Kidney glomerular epithelial cell (primary cell): ENCODE measurements at regions not wholly inside any gene's neighbourhood (a gene's known extent, or its start where the extent isn't known, plus 50 kb on each side); places are given as distances from the start of the nearest gene placed in this dataset.

ENCODE experiments used
- DNase-seq: peaks from one replicate; lab custom pipeline; 2025; lab: John Stamatoyannopoulos, UW

GRCh38 chr22:48658246-48658645 lies 1169.4 kb downstream of the BRD1 start:
- no peak for DNase-seq

DNA sequence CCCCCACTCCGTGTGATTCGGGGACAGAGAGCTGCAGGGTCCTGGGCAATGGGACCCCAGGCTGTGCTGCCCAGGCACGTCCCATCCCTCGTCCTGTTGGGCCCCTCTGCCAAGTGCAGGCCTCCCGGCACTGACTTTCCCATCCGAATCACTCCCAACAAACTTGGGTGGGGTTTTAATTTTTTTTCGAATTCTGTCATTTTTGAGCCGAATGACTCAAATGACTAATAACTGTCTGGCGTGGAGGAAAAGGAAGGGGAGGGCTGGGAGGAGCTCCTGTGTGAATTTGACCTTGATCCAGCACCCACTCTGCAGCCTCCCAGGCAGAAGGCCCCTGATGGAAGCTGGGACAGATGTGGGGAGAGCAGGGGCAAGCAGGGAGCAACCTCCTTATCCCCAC lies 1173.2 kb downstream of the BRD1 start:
- no peak for DNase-seq

DNA sequence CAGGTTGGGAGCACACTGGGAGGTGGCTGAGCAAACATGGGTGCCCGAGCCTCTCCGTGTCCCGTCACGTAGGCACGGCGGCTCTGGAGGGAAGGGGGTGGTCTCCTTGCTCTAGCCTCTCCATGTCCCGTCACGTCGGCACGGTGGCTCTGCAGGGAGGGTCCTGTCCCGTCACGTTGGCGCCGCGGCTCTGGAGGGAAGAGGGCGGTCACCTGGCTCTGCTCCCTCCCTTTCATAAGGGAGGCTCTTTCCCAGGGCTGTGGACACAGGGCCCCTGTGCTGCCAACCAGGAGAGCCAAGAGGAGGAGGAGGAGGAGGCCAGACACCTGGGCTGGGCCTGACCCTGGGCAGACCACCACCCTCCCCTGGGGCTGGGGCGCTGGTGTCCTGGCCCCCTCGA lies 1173.7 kb downstream of the BRD1 start:
- no peak for DNase-seq

DNA sequence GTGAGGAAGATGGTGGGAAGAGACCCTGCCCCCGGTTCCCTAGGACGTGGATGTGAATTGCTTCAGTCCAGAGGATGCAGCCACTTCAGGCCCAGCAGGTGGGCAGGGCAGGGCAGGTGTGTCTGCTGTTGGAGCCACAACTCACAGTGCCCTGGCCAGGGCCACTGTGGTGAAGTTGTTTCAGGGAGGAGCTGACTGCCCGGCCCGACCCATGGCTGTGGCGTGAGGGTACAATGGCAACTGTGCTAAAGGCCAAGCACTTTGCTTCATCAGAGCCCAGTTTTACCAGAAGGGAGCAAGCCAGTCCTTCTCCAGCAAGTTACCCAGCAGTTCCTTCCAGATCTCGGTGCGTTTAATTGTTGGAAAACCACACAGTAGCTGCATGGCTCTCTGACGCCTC lies 1174.4 kb downstream of the BRD1 start:
- no peak for DNase-seq

DNA sequence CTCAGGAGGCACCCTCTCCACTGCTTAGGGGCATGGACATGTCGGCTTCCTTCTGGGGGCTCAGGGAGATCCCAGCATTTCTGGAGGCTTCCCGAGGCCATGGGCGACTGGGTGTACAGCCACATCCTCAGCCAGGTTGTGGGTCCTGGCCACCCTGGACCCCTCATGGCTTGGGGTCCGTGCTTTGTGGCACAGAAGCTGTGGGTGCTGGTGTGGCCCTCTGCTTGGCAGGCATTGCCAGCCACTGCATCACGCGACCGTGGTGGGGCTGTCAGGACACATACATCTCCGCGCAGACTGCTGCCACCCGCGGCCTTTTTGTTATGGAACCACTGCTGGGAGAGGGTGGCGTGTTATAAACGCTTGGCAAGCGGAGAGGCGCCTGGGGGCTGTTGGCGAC lies 1174.9 kb downstream of the BRD1 start:
- DNase-seq = no peak

DNA sequence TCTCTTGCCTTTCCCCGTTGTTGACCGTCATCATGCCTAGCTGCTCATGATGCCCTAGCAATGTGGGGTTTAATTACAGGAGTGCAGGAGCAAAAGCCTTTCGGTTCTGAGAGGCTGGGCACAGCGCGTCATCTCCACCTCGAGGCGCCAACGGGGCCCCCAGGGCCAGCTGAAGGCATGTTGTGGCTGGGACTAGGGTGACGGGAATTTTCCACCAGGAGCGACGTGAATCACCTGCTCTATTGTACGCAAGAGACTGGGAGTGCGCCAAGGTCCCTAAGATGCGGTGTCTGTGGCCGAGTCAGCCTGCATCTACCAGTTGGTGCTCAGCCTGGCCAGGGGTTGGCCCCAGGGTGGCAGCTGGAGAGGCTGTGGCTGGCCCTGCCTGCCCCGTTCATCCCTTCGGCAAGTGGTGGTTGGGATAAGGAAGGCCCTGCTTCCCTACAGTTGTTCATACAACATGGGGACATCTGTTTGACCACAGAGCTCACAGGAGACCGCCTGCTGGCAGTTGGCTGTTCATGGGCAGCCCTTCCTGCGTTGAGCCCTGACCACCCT lies 1175.6 kb downstream of the BRD1 start:
- DNase-seq = no peak

DNA sequence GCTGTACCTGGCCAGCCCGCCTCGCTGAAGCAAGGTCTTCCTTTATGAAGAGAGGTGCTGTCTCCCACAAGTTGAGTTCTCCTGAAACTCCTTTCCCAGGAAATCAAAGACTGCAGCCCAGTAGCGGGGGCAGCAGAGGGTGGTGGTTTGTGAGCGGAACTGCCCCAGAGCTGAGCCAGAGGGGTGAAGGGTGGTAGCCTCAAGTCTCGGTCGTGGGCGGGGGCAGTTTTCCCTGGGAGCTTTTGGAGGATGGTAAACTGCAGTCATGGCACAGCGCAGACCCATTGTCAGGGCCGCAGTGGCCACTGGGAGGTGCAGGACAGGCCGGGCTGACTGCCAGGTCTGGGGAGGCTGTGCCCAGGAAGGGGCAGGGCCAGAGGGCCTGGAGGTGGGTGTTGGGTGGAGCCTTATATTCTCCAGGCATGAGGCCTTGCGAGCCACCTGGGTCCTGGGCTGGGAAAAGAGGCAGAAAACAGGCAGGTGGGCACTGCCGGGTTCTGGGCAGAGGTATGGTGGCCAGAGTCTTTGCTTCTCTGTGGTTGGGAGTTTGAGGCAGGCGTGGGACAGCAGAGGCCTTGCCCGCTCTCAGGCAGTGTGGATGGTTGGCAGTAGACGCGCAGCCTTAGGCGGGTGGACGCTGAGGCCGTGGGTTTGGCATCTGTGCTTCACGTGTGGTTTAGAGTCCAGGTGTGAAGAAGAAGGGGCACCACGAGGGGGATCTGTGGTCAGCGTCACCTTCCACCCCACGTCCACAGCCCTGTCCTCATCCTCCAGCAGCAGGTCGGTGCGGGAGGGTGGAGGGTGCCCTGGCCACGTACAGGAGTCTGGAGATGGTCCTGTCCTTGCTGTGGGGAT lies 1176.4 kb downstream of the BRD1 start:
- no peak for DNase-seq

- DNase-seq = no peak
Observed at GRCh38 chr22:48650323-48651035, 1177.2 kb downstream of the BRD1 start.

DNA sequence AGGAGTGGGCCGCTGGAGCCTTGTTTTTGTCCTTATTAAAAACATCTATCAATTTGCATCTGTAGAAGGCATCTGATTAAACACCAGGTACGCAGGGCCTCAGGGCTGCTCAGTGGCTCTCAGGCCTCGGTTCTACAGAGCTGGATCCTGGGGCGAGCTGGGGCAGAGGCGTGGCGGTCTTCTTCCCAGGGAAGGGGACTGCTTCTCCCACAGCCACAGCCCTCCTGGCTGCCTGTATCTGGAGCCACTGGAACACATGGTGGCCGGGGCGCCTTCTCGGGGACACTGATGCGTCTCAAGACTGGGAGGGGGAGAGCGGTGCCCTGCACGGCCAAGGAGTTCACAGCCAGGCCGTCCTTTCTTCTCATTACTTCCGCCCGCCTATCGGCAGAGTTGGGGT lies 1178.2 kb downstream of the BRD1 start:
- DNase-seq = no peak

- DNase-seq = no peak
Observed at GRCh38 chr22:48649031-48649430, 1178.6 kb downstream of the BRD1 start.

DNA sequence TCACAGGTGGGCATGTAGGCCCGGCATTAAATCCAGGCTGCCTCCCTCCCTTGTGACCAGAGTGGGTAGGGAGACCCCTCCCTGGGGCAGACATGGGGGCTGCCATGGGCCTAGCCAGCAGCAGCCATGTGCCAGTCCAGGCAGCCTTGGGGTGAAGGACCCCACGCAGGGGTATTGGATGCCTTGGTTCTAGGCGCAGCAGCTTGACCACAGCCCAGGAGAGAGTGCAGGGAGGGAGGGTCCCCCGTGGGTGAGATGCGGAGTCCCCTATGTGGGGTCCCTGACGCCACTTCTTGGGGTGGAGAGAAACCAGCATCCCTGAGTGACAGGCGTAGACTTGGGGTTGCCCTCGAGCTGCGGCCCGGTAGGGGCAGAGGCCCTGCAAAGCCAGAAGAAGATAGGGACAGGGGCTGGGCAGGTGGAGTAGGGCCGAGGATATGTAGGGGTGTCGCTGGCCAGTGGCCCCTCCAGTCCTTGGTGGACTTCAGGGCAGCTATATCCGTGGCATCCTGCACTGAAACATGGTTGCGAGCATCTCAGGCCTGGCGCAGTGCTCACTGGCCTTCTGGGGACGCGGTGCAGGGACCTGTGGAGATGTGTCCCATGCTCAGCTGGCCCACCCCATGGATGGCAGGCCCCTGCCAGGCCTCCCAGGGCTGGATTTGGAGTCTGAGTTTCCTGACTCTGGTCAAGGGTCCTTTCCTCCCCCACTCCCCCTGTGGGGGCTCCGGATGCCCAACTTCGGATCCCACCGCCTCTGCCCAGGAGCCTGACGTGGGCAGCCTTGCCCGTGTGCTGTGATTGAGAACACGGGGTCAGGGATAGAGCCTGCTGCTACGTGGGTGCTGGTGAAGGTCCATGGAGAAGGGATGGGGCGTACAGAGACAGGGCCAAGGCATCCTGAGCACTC lies 1179.8 kb downstream of the BRD1 start:
- DNase-seq = no peak

DNA sequence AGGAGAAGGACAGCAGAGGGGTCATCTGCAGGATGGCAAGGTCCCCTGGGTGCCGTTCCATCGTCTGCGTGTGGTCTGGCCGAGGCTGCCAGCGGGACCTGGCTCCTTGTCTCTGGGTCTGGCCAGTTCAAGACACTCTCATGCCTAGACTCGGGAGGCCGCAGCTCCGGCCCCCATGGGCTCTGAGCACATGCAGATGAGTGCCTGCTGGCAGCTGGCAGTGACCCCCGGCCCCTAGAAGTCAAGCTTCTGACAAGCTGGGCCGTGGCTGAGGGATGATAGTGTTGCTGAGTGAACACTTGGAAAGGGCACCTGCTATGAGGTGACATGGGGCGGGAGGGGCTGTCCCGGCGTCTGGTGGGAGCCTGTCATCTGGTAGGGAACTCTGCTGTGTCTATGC lies 1180.6 kb downstream of the BRD1 start:
- no peak for DNase-seq

GRCh38 chr22:48646216-48646925 lies 1181.3 kb downstream of the BRD1 start:
- no peak for DNase-seq

DNA sequence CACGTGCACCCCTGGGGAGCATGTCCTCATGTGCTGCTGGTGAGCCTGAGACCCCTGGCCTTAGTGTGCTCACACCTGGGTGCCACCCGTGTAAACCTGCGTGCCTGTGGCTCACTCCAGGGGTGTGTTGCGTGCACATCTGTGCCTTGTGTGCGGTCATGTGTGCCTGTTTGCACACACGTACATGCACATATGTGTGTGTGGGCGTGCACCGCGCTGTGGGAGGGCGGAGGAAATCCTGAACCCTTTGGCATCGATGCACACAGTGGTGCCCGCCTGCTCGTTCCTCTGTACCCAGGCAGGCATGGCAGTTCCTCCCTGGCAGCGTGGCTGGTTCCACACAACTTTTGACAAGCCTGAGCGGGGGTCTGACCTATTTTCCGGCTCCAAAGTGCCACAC lies 1181.9 kb downstream of the BRD1 start:
- DNase-seq = no peak

GRCh38 chr22:48644997-48645396 lies 1182.7 kb downstream of the BRD1 start:
- no peak for DNase-seq

DNA sequence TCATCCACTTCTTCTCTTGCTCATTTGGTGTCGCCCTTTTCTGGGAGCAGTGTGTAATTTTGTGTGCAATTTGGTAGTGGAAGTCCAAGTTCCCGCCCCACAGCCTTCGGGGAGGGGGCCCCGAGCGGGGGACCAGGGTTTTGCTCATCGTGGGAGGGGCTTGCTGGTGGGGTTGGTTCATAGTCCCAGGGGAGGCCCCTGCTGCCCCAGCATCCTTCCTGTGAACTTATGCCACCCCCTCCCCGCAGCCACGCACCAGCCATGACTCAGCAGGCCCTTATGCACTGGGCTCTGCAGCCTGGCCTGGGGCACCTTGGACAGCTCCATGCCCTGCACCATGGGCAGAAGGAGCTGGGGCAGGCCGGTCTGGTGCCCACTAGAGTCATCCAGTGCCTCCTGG lies 1183.6 kb downstream of the BRD1 start:
- DNase-seq = no peak

DNA sequence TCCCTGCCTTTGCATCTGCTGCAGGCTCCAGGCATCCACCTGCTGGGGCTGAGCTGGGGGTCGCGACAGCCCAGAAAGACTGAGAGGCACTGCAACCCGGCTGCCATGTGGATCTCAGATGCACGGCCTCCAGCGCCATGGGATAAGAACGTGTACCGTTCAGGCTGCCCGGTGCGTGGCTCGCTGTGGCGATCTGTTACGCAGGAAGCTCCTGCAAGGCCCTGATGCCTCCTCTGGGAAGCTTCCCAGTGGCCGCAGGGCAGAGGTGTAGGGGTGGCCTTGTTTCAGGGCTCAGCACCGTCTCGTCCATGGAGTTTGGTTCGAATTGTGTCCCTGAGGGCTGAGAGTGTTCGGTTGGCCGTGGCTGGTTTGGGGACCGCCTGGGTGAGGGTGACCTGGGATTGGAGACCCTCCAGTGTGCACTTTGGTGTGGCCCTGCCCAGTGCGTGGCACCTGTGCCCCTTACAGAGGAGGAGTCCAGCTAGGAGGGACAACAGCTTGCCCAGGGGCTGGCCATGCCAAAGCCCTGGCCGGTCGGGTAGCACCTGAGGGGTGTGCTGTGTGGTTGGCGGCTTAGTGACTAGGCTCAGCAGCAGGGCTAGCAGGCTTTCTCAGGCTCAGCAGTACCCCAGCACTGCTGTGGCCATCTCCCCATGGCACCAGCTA lies 1184.5 kb downstream of the BRD1 start:
- no peak for DNase-seq

DNA sequence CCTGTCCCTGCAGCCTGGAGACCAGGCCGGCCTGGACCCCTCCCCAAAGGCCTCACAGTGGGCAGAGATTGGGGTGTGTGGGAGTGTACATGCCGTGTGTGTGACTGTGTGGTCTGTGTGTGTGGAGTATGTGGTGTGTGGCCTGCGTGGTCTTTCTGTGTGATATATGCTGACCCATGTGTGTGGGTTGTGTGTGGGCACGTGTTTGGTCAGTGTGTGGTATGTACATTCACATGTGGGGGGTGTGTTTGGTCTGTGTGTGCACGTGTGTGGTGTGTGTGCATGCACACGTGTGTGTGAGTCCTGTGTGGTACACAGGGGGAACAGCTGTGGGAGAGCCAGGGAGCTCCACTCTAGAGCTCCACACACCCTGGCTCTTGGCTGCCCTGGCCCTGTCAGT lies 1185.1 kb downstream of the BRD1 start:
- no peak for DNase-seq

DNA sequence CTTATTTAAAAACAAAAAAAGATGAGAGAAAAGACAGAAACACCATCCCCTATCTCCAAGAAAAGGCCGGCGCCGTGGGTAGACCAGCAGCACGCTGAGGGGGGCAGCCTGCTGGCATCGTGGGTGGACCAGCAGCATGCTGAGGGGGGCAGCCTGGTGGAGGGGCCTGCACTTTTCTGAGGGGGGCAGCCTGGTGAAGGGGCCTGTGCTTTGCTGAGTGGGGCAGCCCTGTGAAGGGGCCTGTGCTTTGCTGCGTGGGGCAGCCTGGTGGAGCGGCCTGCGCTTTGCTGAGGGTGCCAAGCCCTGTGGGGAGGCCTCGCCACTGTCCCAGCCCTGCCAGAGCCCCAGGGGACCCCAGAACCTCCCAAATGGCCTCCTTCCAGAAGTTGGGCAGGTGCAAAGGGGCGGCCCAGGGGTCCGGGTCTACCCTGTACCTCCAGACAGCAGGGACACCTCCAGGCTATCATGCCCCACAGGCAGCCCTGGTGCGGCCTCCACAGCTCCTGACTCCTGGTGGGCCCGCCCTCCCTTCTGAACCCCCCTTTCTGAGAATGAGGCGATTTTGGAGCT lies 1185.7 kb downstream of the BRD1 start:
- DNase-seq = no peak
